Ishikawa (cell line): ENCODE measurements at regions not wholly inside any gene's neighbourhood (a gene's known extent, or its start where the extent isn't known, plus 50 kb on each side); places are given as distances from the start of the nearest gene placed in this dataset.

Source experiments
- CEBPB ChIP-seq: IDR thresholded peaks from 2 replicates; pipeline ENCODE4 v1.6.1; 2012
- CREB1 ChIP-seq: IDR thresholded peaks from 2 replicates; pipeline ENCODE4 v1.6.1; 2012; ENCODE audit warnings: low read depth
- EGR1 ChIP-seq: IDR thresholded peaks from 2 replicates; pipeline ENCODE4 v1.6.1; 2012
- EP300 ChIP-seq: IDR thresholded peaks from 2 replicates; pipeline ENCODE4 v1.6.1; 2012; ENCODE audit warnings: borderline replicate concordance
- FOXM1 ChIP-seq: IDR thresholded peaks from 2 replicates; pipeline ENCODE4 v1.6.1; 2012; ENCODE audit warnings: low read depth, borderline replicate concordance
- MAX ChIP-seq: IDR thresholded peaks from 2 replicates; pipeline ENCODE4 v1.6.1; 2012
- NFIC ChIP-seq: IDR thresholded peaks from 2 replicates; pipeline ENCODE4 v1.6.1; 2012
- RAD21 ChIP-seq: IDR thresholded peaks from 2 replicates; pipeline ENCODE4 v1.6.1; 2012; ENCODE audit warnings: low read depth
- REST ChIP-seq: IDR thresholded peaks from 2 replicates; pipeline ENCODE4 v1.6.1; 2012; ENCODE audit warnings: low read depth, mild to moderate bottlenecking
- TAF1 ChIP-seq: IDR thresholded peaks from 2 replicates; pipeline ENCODE4 v1.6.1; 2012; ENCODE audit warnings: low read depth, mild to moderate bottlenecking
- TCF12 ChIP-seq: IDR thresholded peaks from 2 replicates; pipeline ENCODE4 v1.6.1; 2012; ENCODE audit warnings: low read depth
- TEAD4 ChIP-seq: IDR thresholded peaks from 2 replicates; pipeline ENCODE4 v1.6.1; 2012
- USF1 ChIP-seq: IDR thresholded peaks from 2 replicates; pipeline ENCODE4 v1.6.1; 2012
- YY1 ChIP-seq: IDR thresholded peaks from 2 replicates; pipeline ENCODE4 v1.6.1; 2012; ENCODE audit warnings: low read depth
- ZBTB7A ChIP-seq: IDR thresholded peaks from 2 replicates; pipeline ENCODE4 v1.6.1; 2012; ENCODE audit warnings: low read depth

GRCh38 chr6:117022774-117023173, 145.7 kb downstream of the RFX6 start:
- TF ChIP-seq CREB1 (no peak), CEBPB (no peak), NFIC (no peak)

GRCh38 chr6:117025310-117025709, 148.3 kb downstream of the RFX6 start:
- TF ChIP-seq CEBPB (no peak), FOXM1 (no peak), YY1 (no peak), MAX (no peak), ZBTB7A (no peak), TAF1 (no peak), NFIC (no peak), CREB1 (no peak), REST (no peak), TCF12 (no peak), EP300 (no peak), RAD21 (no peak), TEAD4 (no peak), EGR1 (no peak), USF1 (no peak)

GRCh38 chr6:117028256-117028655, 151.2 kb downstream of the RFX6 start:
- no peak for TF ChIP-seq MAX
- TF ChIP-seq EGR1: no peak
- TF ChIP-seq EP300: no peak
- TF ChIP-seq REST: no peak
- TF ChIP-seq ZBTB7A: no peak
- TF ChIP-seq TEAD4: no peak
- no peak for TF ChIP-seq TCF12
- TF ChIP-seq YY1: no peak
- TF ChIP-seq FOXM1: no peak
- TF ChIP-seq NFIC: no peak
- no peak for TF ChIP-seq USF1
- TF ChIP-seq CEBPB: no peak
- no peak for TF ChIP-seq TAF1
- TF ChIP-seq CREB1: no peak
- TF ChIP-seq RAD21: no peak

- no peak for TF ChIP-seq RAD21
These were observed 157.5 kb downstream of the RFX6 start for GRCh38 chr6:117034547-117034946.

- TF ChIP-seq TCF12: no peak
- no peak for TF ChIP-seq TEAD4
- no peak for TF ChIP-seq TAF1
- TF ChIP-seq YY1: no peak
- TF ChIP-seq CREB1: no peak
- TF ChIP-seq EP300: no peak
- TF ChIP-seq FOXM1: no peak
- no peak for TF ChIP-seq NFIC
- no peak for TF ChIP-seq MAX
- TF ChIP-seq EGR1: no peak
- TF ChIP-seq RAD21: no peak
- no peak for TF ChIP-seq USF1
- TF ChIP-seq REST: no peak
- no peak for TF ChIP-seq ZBTB7A
These were observed 157.9 kb downstream of the RFX6 start for GRCh38 chr6:117034971-117035370.
